GM10248 (cell line): ENCODE measurements at regions not wholly inside any gene's neighbourhood (a gene's known extent, or its start where the extent isn't known, plus 50 kb on each side); places are given as distances from the start of the nearest gene placed in this dataset.
"Not testable (repeated sequence)": the region's sequence is repeated elsewhere in the genome, so short reads cannot be mapped to it uniquely, and the experiment has no call there.

Experiments
- CTCF ChIA-PET: fragments of 300-600 bp; sonication (Branson Sonifier 250); formaldehyde crosslinking; extraction: SDS; loops from one replicate; lab custom pipeline; 2021; ENCODE audit warnings: antibody characterized with exemption; lab: Yijun Ruan, JAX
- POLR2A ChIA-PET: fragments of 350-650 bp; sonication (Branson Sonifier 250); formaldehyde crosslinking; extraction: SDS; loops from one replicate; lab custom pipeline; 2020; ENCODE audit warnings: antibody characterized with exemption; lab: Yijun Ruan, JAX
- DNase-seq: peaks from one replicate; pipeline ENCODE4 v3.0.0; 2012; ENCODE audit errors: extremely low spot score
- CTCF ChIP-seq: IDR thresholded peaks from 2 replicates; pipeline ENCODE4 v1.5.1; 2012; ENCODE audit warnings: mild to moderate bottlenecking, low read depth; ENCODE audit errors: extremely low read depth, missing control alignments, control extremely low read depth

GRCh38 chr1:115515270-115515669, 126.5 kb upstream of the VANGL1 start:
- no peak for DNase-seq
- POLR2A ChIA-PET, result no interaction called here
- TF ChIP-seq CTCF, result no peak
- CTCF ChIA-PET, result no interaction called here

GRCh38 chr1:115510226-115510625, 131.5 kb upstream of the VANGL1 start:
- DNase-seq, CTCF ChIA-PET, POLR2A ChIA-PET: not testable (repeated sequence)

GRCh38 chr1:115507901-115508300, 133.9 kb upstream of the VANGL1 start:
- ChIA-PET CTCF (no interaction called here), POLR2A (no interaction called here)
- no peak for DNase-seq
- TF ChIP-seq CTCF, result no peak

- POLR2A ChIA-PET, result no interaction called here
- no peak for DNase-seq
- CTCF ChIA-PET, result no interaction called here
- no peak for TF ChIP-seq CTCF
These were observed 134.7 kb upstream of the VANGL1 start for GRCh38 chr1:115506924-115507589.

GRCh38 chr1:115506518-115506917, 135.3 kb upstream of the VANGL1 start:
- no peak for TF ChIP-seq CTCF
- DNase-seq, result no peak
- ChIA-PET POLR2A (no interaction called here), CTCF (no interaction called here)

- POLR2A ChIA-PET, result no interaction called here
- DNase-seq, result no peak
- TF ChIP-seq CTCF, result no peak
- CTCF ChIA-PET, result no interaction called here
These were observed 136.6 kb upstream of the VANGL1 start for GRCh38 chr1:115505148-115505571.

- POLR2A ChIA-PET, CTCF ChIA-PET, DNase-seq: not testable (repeated sequence)
These were observed 139.6 kb upstream of the VANGL1 start for GRCh38 chr1:115502183-115502582.

- CTCF ChIA-PET, result no interaction called here
- no peak for TF ChIP-seq CTCF
- DNase-seq, result no peak
- POLR2A ChIA-PET, result no interaction called here
These were observed 140.3 kb upstream of the VANGL1 start for GRCh38 chr1:115501476-115501875.
